Smooth muscle cell (in vitro differentiated cells): ENCODE measurements at regions not wholly inside any gene's neighbourhood (a gene's known extent, or its start where the extent isn't known, plus 50 kb on each side); places are given as distances from the start of the nearest gene placed in this dataset.

ENCODE experiments used
- DNase-seq: peaks from one replicate; lab custom pipeline; 2025; ENCODE audit not compliant: unreplicated experiment; lab: John Stamatoyannopoulos, UW
- H2AFZ ChIP-seq: fragments of 200-600 bp; sonication (generic); 2 replicates; pipeline ENCODE4 v1.6.0; 2016; ENCODE audit warnings: antibody characterized with exemption, low read depth, mild to moderate bottlenecking
- H3F3A ChIP-seq: fragments of 200-600 bp; sonication (generic); 2 replicates; pipeline ENCODE4 v1.6.0; 2017; ENCODE audit warnings: antibody characterized with exemption, low read depth
- H3K27ac ChIP-seq: fragments of 200-600 bp; sonication (generic); 2 replicates; pipeline ENCODE4 v1.5.1; 2016; ENCODE audit warnings: low read depth, mild to moderate bottlenecking
- H3K27me3 ChIP-seq: fragments of 200-600 bp; sonication (generic); 2 replicates; pipeline ENCODE4 v1.6.1; 2016; ENCODE audit warnings: low read depth, mild to moderate bottlenecking
- H3K36me3 ChIP-seq: fragments of 200-600 bp; sonication (generic); 2 replicates; pipeline ENCODE4 v1.5.1; 2016; ENCODE audit warnings: low read depth
- H3K4me1 ChIP-seq: fragments of 200-600 bp; sonication (generic); 2 replicates; pipeline ENCODE4 v1.5.1; 2016; ENCODE audit warnings: low read depth
- H3K4me2 ChIP-seq: fragments of 200-600 bp; sonication (generic); 2 replicates; pipeline ENCODE4 v1.6.0; 2016; ENCODE audit warnings: mild to moderate bottlenecking
- H3K4me3 ChIP-seq: fragments of 200-600 bp; sonication (generic); 2 replicates; pipeline ENCODE4 v1.5.1; 2016; ENCODE audit warnings: mild to moderate bottlenecking
- H3K79me2 ChIP-seq: fragments of 200-600 bp; sonication (generic); 2 replicates; pipeline ENCODE4 v1.6.0; 2016; ENCODE audit warnings: low read depth, mild to moderate bottlenecking
- H3K9ac ChIP-seq: fragments of 200-600 bp; sonication (generic); 2 replicates; pipeline ENCODE4 v1.6.0; 2016; ENCODE audit warnings: low read depth
- H3K9me3 ChIP-seq: fragments of 200-600 bp; sonication (generic); replicated peaks from 2 replicates; pipeline ENCODE4 v1.5.1; 2016; ENCODE audit warnings: low read depth
- H4K20me1 ChIP-seq: fragments of 200-600 bp; sonication (generic); 2 replicates; pipeline ENCODE4 v1.6.0; 2016; ENCODE audit warnings: low read depth
- CTCF ChIP-seq: fragments of 200-600 bp; sonication (generic); IDR thresholded peaks from 2 replicates; pipeline ENCODE4 v1.5.1; 2017; ENCODE audit warnings: borderline replicate concordance, mild to moderate bottlenecking, antibody characterized with exemption; ENCODE audit not compliant: insufficient read depth, poor library complexity, severe bottlenecking
- WGBS: methylation state at CpG from one replicate; pipeline ENCODE4 v1.1.7; 2016; ENCODE audit warnings: low lambda C conversion rate; 5-methylcytosine and 5-hydroxymethylcytosine counted together

- DNase-seq: no peak
- Histone ChIP-seq H3K9ac (no peak overlapping the region), H3K4me1 (no peaks in the 10 kb centered on the region), H4K20me1 (no peaks in the 10 kb centered on the region), H3K4me2 (no peak overlapping the region), H2AFZ (no peak overlapping the region), H3K79me2 (no peaks in the 10 kb centered on the region), H3K4me3 (no peak overlapping the region), H3F3A (no peaks in the 10 kb centered on the region), H3K27ac (no peak overlapping the region), H3K27me3 (no peaks in the 10 kb centered on the region), H3K9me3 (no peaks in the 10 kb centered on the region), H3K36me3 (no peaks in the 10 kb centered on the region)
- TF ChIP-seq CTCF: no peak
- WGBS: 89% methylated on average over 10 of the region's 10 CpGs
Observed at GRCh38 chr14:76607510-76607909, 153.8 kb upstream of the VASH1 start.

GRCh38 chr14:76612654-76613053 lies 148.6 kb upstream of the VASH1 start:
- no peaks in the 10 kb centered on the region for H3K36me3 ChIP-seq
- no peaks in the 10 kb centered on the region for H3F3A ChIP-seq
- no peak overlapping the region for H3K27ac ChIP-seq
- H3K9ac ChIP-seq: no peak overlapping the region
- H2AFZ ChIP-seq: no peak overlapping the region
- H3K79me2 ChIP-seq: no peaks in the 10 kb centered on the region
- H3K4me2 ChIP-seq: no peak overlapping the region
- no peak for TF ChIP-seq CTCF
- no peak overlapping the region for H3K4me3 ChIP-seq
- H4K20me1 ChIP-seq: no peaks in the 10 kb centered on the region
- H3K27me3 ChIP-seq: peaks cover 14% of the 10 kb centered on the region
- 44% methylated on average over 5 of the region's 5 CpGs for WGBS
- DNase-seq: no peak
- no peaks in the 10 kb centered on the region for H3K4me1 ChIP-seq
- H3K9me3 ChIP-seq: no peaks in the 10 kb centered on the region

GRCh38 chr14:76613616-76614015 lies 147.7 kb upstream of the VASH1 start:
- no peak overlapping the region for H2AFZ ChIP-seq
- WGBS: 93% methylated on average over 2 of the region's 2 CpGs

More at GRCh38 chr14:76613616-76614015, 147.7 kb upstream of the VASH1 start:
- Histone ChIP-seq H3K9me3 (no peaks in the 10 kb centered on the region), H3K4me3 (no peak overlapping the region), H3K79me2 (no peaks in the 10 kb centered on the region), H4K20me1 (no peaks in the 10 kb centered on the region), H3K9ac (no peak overlapping the region), H3K27me3 (peaks cover 14% of the 10 kb centered on the region), H3K36me3 (no peaks in the 10 kb centered on the region), H3K4me2 (no peak overlapping the region), H3K4me1 (no peaks in the 10 kb centered on the region), H3F3A (no peaks in the 10 kb centered on the region), H3K27ac (no peak overlapping the region)
- no peak for TF ChIP-seq CTCF
- no peak for DNase-seq
